Testis (tissue), 2 donors: ENCODE measurements at regions not wholly inside any gene's neighbourhood (a gene's known extent, or its start where the extent isn't known, plus 50 kb on each side); places are given as distances from the start of the nearest gene placed in this dataset.

Experiments used
- DNase-seq: peaks from one replicate; pipeline ENCODE4 v3.0.0-alpha.2; 2019
- H3K27ac ChIP-seq, 2 donors: fragments of 200-600 bp; sonication (generic); one replicate each; pipeline ENCODE4 v1.5.1; 2019
- H3K27me3 ChIP-seq: fragments of 200-600 bp; sonication (generic); one replicate; pipeline ENCODE4 v1.5.1; 2019
- H3K36me3 ChIP-seq: fragments of 200-600 bp; sonication (generic); one replicate; pipeline ENCODE4 v1.5.1; 2017; ENCODE audit warnings: low read depth; ENCODE audit errors: missing control alignments
- H3K4me1 ChIP-seq: fragments of 200-600 bp; sonication (generic); one replicate; pipeline ENCODE4 v1.5.1; 2019
- H3K4me3 ChIP-seq, 2 donors: fragments of 200-600 bp; sonication (generic); one replicate each; pipeline ENCODE4 v1.5.1; 2017 to 2019
- H3K9me3 ChIP-seq: fragments of 200-600 bp; sonication (generic); one replicate; pipeline ENCODE4 v1.5.1; 2017
- POLR2A ChIP-seq: fragments of 450-650 bp; IDR thresholded peaks from one replicate; pipeline ENCODE4 v1.6.1; 2017; ENCODE audit warnings: antibody characterized with exemption, mild to moderate bottlenecking, moderate library complexity
- WGBS, 2 donors: methylation state at CpG; one replicate each; pipeline ENCODE4 v1.1.5; 2018; 5-methylcytosine and 5-hydroxymethylcytosine counted together
- intact Hi-C: fragments of 100-400 bp; cut with DNase I; formaldehyde crosslinking; loops from one replicate; pipeline ENCODE4 v1.15.1; 2023; ENCODE audit warnings: low total_unique reads
- TF ChIP-seq, protein P1 (sequence below), 3 experiments: fragments of 450-650 bp in 2 of 3; fragments of 200-600 bp in 1 of 3; sonication (generic) in 1 of 3; IDR thresholded peaks; one replicate each; pipeline ENCODE4 v1.5.1; 2016 to 2019; ENCODE audit warnings: antibody characterized with exemption in 3 of 3, mild to moderate bottlenecking in 2 of 3, moderate library complexity in 1 of 3

DNA sequence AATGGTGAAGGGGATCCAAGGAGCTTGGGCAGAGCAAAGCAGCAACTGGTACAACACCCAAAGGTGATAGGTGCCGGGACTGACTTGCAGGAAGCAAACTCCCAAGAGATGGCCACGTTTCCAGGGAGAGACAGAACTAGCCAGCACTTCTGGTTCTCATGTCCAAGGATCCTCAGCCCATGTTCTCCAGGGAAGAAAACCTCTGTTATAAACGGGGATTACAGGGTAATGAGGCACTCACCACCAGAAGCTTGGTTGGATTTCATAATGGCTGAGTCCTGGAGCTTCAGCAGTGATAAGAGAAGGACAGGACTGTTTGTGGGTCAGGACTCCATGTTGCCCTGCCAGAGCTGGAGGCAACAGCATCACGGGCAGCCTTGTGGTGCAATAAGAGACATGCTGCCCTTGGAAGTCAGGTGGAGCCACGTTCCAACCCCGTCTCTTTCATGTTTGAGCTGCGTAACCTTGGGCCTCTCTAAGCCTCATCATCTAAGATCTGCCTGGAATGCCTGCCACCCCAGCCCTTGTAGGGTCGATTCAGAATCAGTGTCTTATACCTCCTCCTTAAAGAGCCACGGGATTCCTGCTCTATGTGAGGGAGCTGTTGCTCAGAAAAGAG, 181.0 kb downstream of the ABHD5 start:
- Histone ChIP-seq H3K27ac (no peak overlapping the region), H3K9me3 (no peaks in the 10 kb centered on the region), H3K36me3 (no peaks in the 10 kb centered on the region), H3K4me3 (no peak overlapping the region), H3K27me3 (no peaks in the 10 kb centered on the region), H3K4me1 (no peaks in the 10 kb centered on the region)
- intact Hi-C loops, result no loop called here
- no peak for DNase-seq
- 63 to 71% methylated on average over 9 of the region's 9 CpGs for WGBS, 2 donors
- TF ChIP-seq, protein P1, sequence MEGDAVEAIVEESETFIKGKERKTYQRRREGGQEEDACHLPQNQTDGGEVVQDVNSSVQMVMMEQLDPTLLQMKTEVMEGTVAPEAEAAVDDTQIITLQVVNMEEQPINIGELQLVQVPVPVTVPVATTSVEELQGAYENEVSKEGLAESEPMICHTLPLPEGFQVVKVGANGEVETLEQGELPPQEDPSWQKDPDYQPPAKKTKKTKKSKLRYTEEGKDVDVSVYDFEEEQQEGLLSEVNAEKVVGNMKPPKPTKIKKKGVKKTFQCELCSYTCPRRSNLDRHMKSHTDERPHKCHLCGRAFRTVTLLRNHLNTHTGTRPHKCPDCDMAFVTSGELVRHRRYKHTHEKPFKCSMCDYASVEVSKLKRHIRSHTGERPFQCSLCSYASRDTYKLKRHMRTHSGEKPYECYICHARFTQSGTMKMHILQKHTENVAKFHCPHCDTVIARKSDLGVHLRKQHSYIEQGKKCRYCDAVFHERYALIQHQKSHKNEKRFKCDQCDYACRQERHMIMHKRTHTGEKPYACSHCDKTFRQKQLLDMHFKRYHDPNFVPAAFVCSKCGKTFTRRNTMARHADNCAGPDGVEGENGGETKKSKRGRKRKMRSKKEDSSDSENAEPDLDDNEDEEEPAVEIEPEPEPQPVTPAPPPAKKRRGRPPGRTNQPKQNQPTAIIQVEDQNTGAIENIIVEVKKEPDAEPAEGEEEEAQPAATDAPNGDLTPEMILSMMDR (IDR thresholded peaks at IDR 0.05), result no peak
- TF ChIP-seq POLR2A, result no peak

DNA sequence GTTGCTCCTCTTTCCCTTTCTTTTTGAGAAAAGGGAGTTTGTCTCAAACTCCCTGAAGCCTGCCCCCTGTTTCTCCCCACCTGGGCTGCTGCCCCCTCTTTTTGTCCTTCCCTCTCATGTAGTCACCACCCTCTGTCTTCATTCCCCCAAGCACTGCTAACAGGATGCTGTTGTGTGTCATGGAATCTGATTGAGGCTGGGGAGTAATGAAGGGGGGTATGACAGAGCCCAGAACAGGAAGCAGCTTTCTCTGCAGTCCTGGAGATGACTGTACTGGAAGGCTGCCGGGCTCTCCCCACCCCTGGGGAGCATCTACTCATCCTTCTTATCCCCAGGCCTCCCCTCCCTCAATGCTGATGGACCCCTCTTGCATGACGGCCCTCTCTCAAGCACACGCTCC, 181.6 kb downstream of the ABHD5 start:
- TF ChIP-seq POLR2A, result no peak
- TF ChIP-seq, protein P1 (IDR thresholded peaks at IDR 0.05), result no peak
- Histone ChIP-seq H3K4me1 (no peaks in the 10 kb centered on the region), H3K27me3 (no peaks in the 10 kb centered on the region), H3K36me3 (no peaks in the 10 kb centered on the region), H3K27ac (no peak overlapping the region), H3K4me3 (no peak overlapping the region), H3K9me3 (no peaks in the 10 kb centered on the region)
- intact Hi-C loops, result no loop called here
- WGBS, 2 donors, result 70 to 72% methylated on average over 3 of the region's 3 CpGs
- no peak for DNase-seq

DNA sequence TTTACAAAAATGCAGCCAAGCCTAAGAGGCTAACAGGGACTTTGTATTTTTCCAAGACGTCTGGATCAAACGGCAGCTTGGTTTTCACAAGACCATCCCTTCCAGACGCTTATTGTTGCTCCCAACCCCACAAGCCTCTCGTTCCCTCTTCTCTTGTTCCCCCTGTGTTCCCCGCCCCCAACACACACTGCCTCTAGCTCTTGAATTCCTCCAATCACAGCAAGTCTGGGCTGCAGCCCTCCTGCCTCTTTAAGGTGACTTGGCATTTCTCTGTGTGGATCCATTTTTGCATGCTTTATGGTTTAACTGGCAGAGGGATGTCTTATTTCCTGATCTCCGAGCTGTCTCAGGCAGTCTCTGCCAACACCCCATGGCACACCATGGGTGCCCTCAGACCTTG, 182.2 kb downstream of the ABHD5 start:
- H3K9me3 ChIP-seq, result no peaks in the 10 kb centered on the region
- no peak overlapping the region for H3K4me3 ChIP-seq
- no peaks in the 10 kb centered on the region for H3K4me1 ChIP-seq
- intact Hi-C loops, result no loop called here
- H3K36me3 ChIP-seq, result no peaks in the 10 kb centered on the region
- no peak overlapping the region for H3K27ac ChIP-seq
- no peak for DNase-seq
- TF ChIP-seq POLR2A, result no peak
- TF ChIP-seq, protein P1 (IDR thresholded peaks at IDR 0.05), result no peak
- H3K27me3 ChIP-seq, result no peaks in the 10 kb centered on the region
- WGBS, 2 donors, result 53 to 58% methylated on average over 6 of the region's 6 CpGs

DNA sequence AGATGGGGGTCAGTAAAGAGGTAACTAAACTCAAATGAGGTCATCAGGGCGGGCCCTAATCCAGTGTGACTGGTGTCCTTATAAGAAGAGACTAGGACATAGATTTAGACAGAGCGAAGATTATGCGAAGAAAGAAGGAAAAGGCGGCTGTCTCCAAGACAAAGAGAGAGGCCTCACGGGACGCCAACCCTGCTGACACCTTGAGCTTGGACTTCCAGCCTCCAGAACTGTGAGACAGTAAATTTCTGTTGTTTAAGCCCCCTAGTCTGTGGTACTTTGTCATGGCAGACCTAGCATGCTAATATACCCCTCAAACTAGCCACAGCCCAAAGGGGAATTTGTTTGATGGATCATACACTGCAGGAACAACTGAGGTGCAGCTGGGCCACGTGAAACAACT, 183.0 kb downstream of the ABHD5 start:
- no peak for TF ChIP-seq POLR2A
- TF ChIP-seq, protein P1 (IDR thresholded peaks at IDR 0.05), result no peak
- no peak for DNase-seq
- no peak overlapping the region for H3K4me3 ChIP-seq
- H3K36me3 ChIP-seq, result no peaks in the 10 kb centered on the region
- H3K27me3 ChIP-seq, result no peaks in the 10 kb centered on the region
- WGBS, 2 donors, result 84 to 95% methylated on average over 7 of the region's 7 CpGs
- intact Hi-C loops, result no loop called here
- no peaks in the 10 kb centered on the region for H3K9me3 ChIP-seq
- H3K4me1 ChIP-seq, result no peaks in the 10 kb centered on the region
- no peak overlapping the region for H3K27ac ChIP-seq

DNA sequence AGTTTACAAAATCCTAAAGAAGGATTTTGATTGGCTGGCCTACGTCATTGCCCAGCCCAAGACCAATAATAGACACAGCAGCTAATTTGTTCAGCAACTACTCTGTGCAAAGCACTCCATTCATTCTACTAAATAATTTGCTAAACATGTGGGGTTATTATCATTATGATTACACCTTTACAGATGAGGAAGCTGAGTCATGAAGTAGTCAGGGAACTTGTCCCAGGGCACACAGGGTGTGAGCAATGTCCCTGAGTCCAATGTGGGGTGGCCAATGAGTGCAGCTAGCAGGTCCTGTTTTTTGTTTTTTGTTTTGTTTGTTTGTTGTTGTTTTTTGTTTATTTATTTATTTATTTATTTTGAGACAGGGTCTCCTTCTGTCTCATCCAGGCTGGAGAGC, 183.6 kb downstream of the ABHD5 start:
- no peaks in the 10 kb centered on the region for H3K9me3 ChIP-seq
- H3K36me3 ChIP-seq, result no peaks in the 10 kb centered on the region
- 100% methylated on average over 1 of the region's 1 CpG for WGBS, 2 donors
- DNase-seq, result no peak
- TF ChIP-seq POLR2A, result no peak
- TF ChIP-seq, protein P1 (IDR thresholded peaks at IDR 0.05), result no peak
- no peaks in the 10 kb centered on the region for H3K27me3 ChIP-seq
- H3K27ac ChIP-seq, result no peak overlapping the region
- no peak overlapping the region for H3K4me3 ChIP-seq
- H3K4me1 ChIP-seq, result no peaks in the 10 kb centered on the region
- intact Hi-C loops, result no loop called here
